HG02938 (cell line): ENCODE measurements at regions not wholly inside any gene's neighbourhood (a gene's known extent, or its start where the extent isn't known, plus 50 kb on each side); places are given as distances from the start of the nearest gene placed in this dataset.

Experiments used
- ATAC-seq: cut with Tn5 transposase; IDR thresholded peaks from one replicate; pipeline ENCODE4 v1.9.1; 2021; ENCODE audit warnings: mild to moderate bottlenecking, moderate library complexity; ENCODE audit not compliant: unreplicated experiment

- no peak for ATAC-seq
These were observed 129.3 kb upstream of the SEMA6A start for GRCh38 chr5:116703941-116704340.

- no peak for ATAC-seq
These were observed 128.7 kb upstream of the SEMA6A start for GRCh38 chr5:116703328-116703727.

GRCh38 chr5:116702776-116703175 lies 128.2 kb upstream of the SEMA6A start:
- ATAC-seq, result no peak

GRCh38 chr5:116699332-116699731 lies 124.7 kb upstream of the SEMA6A start:
- ATAC-seq, result no peak

- ATAC-seq, result peak; percentile 77
These were observed 121.7 kb upstream of the SEMA6A start for GRCh38 chr5:116696366-116696765.

- no peak for ATAC-seq
These were observed 121.1 kb upstream of the SEMA6A start for GRCh38 chr5:116695681-116696080.

- ATAC-seq, result no peak
These were observed 111.8 kb upstream of the SEMA6A start for GRCh38 chr5:116686438-116686837.

- ATAC-seq, result no peak
These were observed 111.3 kb upstream of the SEMA6A start for GRCh38 chr5:116685931-116686330.

- no peak for ATAC-seq
These were observed 110.4 kb upstream of the SEMA6A start for GRCh38 chr5:116685069-116685468.

GRCh38 chr5:116681334-116682013 lies 106.9 kb upstream of the SEMA6A start:
- ATAC-seq, result peak; percentile 99

GRCh38 chr5:116675626-116675910 lies 100.9 kb upstream of the SEMA6A start:
- no peak for ATAC-seq

GRCh38 chr5:116674881-116675625 lies 100.4 kb upstream of the SEMA6A start:
- ATAC-seq, result no peak

- ATAC-seq, result no peak
These were observed 98.8 kb upstream of the SEMA6A start for GRCh38 chr5:116673453-116673852.

GRCh38 chr5:116672203-116672602 lies 97.6 kb upstream of the SEMA6A start:
- ATAC-seq, result no peak

- ATAC-seq, result peak; percentile 98
These were observed 96.7 kb upstream of the SEMA6A start for GRCh38 chr5:116671211-116671736.

- ATAC-seq, result no peak
These were observed 94.8 kb upstream of the SEMA6A start for GRCh38 chr5:116669261-116670031.

GRCh38 chr5:116668390-116668789 lies 93.8 kb upstream of the SEMA6A start:
- no peak for ATAC-seq

GRCh38 chr5:116666901-116667300 lies 92.3 kb upstream of the SEMA6A start:
- ATAC-seq, result no peak

- no peak for ATAC-seq
These were observed 90.4 kb upstream of the SEMA6A start for GRCh38 chr5:116664988-116665387.

GRCh38 chr5:116663081-116663480 lies 88.5 kb upstream of the SEMA6A start:
- no peak for ATAC-seq

GRCh38 chr5:116661419-116661818 lies 86.8 kb upstream of the SEMA6A start:
- ATAC-seq, result no peak

- no peak for ATAC-seq
These were observed 86.3 kb upstream of the SEMA6A start for GRCh38 chr5:116660929-116661328.
